ENCODE measurements at regions not wholly inside any gene's neighbourhood (a gene's known extent, or its start where the extent isn't known, plus 50 kb on each side); places are given as distances from the start of the nearest gene placed in this dataset.
A peak's percentile ranks its signal among the peaks of the same experiment; 100 is the strongest.

- no peak for DNase-seq (ENCODE audit: low read depth)
These were observed 147.0 kb downstream of the RPAP3 start for GRCh38 chr12:47558625-47559345.

- DNase-seq (ENCODE audit: low read depth), result no peak
These were observed 148.4 kb downstream of the RPAP3 start for GRCh38 chr12:47557386-47557785.

GRCh38 chr12:47556261-47557030 lies 149.4 kb downstream of the RPAP3 start:
- no peak for DNase-seq (ENCODE audit: low read depth)

- DNase-seq (ENCODE audit: low read depth), result no peak
These were observed 151.7 kb downstream of the RPAP3 start for GRCh38 chr12:47554046-47554653.

GRCh38 chr12:47553266-47553665 lies 152.6 kb downstream of the RPAP3 start:
- DNase-seq (ENCODE audit: low read depth), result no peak

- DNase-seq (ENCODE audit: low read depth), result peak; percentile 10
These were observed 154.4 kb downstream of the RPAP3 start for GRCh38 chr12:47551426-47551851.

- no peak for DNase-seq (ENCODE audit: low read depth)
These were observed 156.6 kb downstream of the RPAP3 start for GRCh38 chr12:47549258-47549657.

GRCh38 chr12:47548401-47548800 lies 157.4 kb downstream of the RPAP3 start:
- DNase-seq (ENCODE audit: low read depth), result no peak

- DNase-seq (ENCODE audit: low read depth), result peak; percentile 25
These were observed 158.8 kb downstream of the RPAP3 start for GRCh38 chr12:47547077-47547476.

- DNase-seq (ENCODE audit: low read depth), result peak; percentile 15
These were observed 159.8 kb downstream of the RPAP3 start for GRCh38 chr12:47545938-47546609.

GRCh38 chr12:47534695-47535094 lies 171.1 kb downstream of the RPAP3 start:
- DNase-seq (ENCODE audit: low read depth), result peak; percentile 9

- no peak for DNase-seq (ENCODE audit: low read depth)
These were observed 175.8 kb downstream of the RPAP3 start for GRCh38 chr12:47530050-47530449.

GRCh38 chr12:47527816-47528215 lies 178.0 kb downstream of the RPAP3 start:
- DNase-seq (ENCODE audit: low read depth), result no peak

GRCh38 chr12:47520029-47520428 lies 185.8 kb downstream of the RPAP3 start:
- DNase-seq (ENCODE audit: low read depth), result no peak

GRCh38 chr12:47517122-47517521 lies 188.7 kb downstream of the RPAP3 start:
- no peak for DNase-seq (ENCODE audit: low read depth)

- DNase-seq (ENCODE audit: low read depth), result peak; percentile 38
These were observed 196.4 kb downstream of the RPAP3 start for GRCh38 chr12:47509398-47509851.

GRCh38 chr12:47507221-47507620 lies 198.6 kb downstream of the RPAP3 start:
- no peak for DNase-seq (ENCODE audit: low read depth)

GRCh38 chr12:47504775-47505446 lies 200.9 kb downstream of the RPAP3 start:
- DNase-seq (ENCODE audit: low read depth), result peak; percentile 43

- DNase-seq (ENCODE audit: low read depth), result no peak
These were observed 212.0 kb downstream of the RPAP3 start for GRCh38 chr12:47493801-47494200.

- no peak for DNase-seq (ENCODE audit: low read depth)
These were observed 214.1 kb downstream of the RPAP3 start for GRCh38 chr12:47491516-47492305.

GRCh38 chr12:47488888-47489287 lies 216.9 kb downstream of the RPAP3 start:
- DNase-seq (ENCODE audit: low read depth), result no peak

Measured in stromal cell of bone marrow (primary cell).